Stimulated activated CD8-positive, alpha-beta memory T cell treated with anti-CD3 and anti-CD28 coated beads, Interleukin-4, amount 100 ng/mL, for 4 hours (primary cell): ENCODE measurements at regions not wholly inside any gene's neighbourhood (a gene's known extent, or its start where the extent isn't known, plus 50 kb on each side); places are given as distances from the start of the nearest gene placed in this dataset.

Source experiments
- DNase-seq, 2 donors: peaks; one replicate each; pipeline ENCODE4 v3.0.0-alpha.2; 2020; ENCODE audit warnings: low read depth in 2 of 2, low spot score in 1 of 2

DNA sequence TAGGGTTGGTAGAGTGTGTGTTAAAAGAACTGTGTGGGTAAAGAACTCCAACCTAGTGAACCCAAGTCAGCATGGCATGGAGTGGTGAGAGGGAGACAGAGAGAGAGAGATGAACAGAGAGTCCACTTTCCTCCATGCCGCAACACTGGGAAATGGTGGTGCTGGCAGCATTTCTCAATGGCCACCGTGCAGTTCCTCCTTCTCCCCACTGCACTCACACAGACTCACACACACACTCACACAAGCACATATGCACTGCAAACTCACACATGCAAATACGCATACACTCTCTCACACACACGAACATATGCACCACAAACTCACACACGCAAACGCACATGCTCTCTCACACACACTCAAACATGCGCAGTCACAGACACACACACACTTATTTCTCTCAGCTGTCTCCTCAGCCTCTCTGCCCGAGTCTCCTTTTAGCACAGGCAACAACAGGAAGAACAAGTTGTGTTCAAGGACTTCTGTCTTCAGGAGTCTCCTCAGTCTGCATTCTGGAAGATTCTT lies 66.5 kb upstream of the LY86 start:
- no peak for DNase-seq

DNA sequence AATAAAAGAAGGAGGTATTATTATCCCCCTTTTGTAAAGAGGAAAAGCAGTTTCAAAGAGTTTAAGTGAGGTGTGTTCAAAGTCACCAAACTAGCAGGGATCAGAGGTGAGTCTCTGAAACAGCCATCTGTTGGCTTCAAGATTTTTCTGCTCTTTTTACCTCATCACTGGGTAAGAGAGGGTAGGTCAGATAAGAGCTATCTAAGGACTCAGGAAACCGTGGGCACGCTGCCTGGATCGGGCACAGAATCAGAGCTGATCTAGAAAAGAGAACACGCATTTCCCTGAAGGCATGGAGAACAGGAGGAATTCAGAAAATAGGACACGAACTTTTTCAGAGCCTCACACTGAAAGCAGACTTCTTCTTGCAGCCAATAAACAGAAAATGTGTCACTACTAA lies 65.8 kb upstream of the LY86 start:
- DNase-seq = no peak

DNA sequence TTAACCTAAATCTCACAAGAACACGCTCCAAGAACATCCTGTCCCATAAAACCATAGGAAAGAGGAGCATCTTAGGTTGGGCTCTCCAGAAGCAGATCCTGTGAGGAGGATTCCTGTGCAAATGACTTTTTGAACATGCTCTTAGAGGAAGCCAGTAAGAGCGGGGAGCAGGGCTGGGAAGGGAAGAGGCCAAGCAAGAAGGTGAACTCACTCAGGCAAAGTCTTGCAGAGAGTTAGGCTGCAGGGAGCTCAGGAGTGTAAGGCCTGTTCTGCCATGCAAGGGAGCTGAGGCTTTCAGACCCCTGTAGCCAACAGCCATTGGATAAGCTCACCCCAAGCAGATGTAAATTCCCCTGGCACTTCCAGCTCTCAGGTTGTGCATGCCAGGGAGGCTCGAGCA lies 63.6 kb upstream of the LY86 start:
- DNase-seq = no peak

DNA sequence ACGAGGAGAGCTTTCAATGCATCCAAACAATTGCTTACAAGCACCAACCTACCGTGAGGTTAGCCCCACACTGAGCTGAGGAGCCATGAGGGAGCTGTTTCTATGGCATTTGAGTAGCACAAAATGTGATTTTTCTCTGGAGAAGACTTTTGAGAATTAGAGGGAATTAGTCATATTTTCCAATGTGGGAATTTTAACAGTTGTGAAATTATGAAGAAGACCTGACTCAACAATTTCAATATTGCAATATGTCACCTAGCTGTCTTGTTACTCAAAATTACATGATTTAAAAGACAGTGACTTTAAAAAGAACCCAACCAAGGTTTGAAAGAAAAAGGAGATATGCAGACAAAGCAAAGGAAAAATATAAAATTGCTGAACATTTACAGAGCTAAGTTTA lies 62.6 kb upstream of the LY86 start:
- DNase-seq = no peak

DNA sequence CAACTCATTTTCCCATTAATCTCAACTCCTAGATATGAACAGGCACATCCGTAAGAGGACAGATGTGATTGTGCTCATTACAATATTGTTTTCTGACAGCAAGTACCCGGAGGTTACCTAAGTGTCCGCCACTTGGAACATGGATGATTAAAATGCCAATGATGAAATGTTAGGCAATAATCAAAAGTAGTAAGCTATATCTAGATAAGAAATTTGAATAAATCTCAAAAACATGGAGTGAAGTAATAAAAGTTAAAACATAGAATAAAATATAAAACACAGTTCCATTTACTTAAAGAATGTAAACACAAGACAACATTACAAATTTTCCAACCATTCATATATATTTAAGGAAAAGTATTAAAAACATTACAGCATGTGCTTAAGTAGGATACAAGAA lies 59.2 kb upstream of the LY86 start:
- no peak for DNase-seq

DNA sequence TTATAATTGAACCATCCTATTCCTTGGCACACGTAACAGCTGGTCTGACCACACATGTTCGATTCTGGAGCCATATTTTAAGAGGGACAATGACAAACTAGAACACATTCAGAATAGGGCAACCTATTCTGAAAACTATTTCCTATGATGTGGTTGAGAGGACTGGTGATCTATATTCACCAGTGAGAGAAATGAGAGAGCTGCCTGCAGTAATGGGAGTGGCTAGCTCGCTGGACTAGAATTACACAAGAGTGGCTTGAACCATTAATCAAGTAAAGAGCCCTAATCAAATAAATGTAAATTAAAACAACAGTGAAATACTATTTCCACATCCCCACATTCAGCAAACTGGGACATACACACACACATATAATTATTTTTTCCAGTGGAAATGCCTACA lies 55.3 kb upstream of the LY86 start:
- DNase-seq = no peak

DNA sequence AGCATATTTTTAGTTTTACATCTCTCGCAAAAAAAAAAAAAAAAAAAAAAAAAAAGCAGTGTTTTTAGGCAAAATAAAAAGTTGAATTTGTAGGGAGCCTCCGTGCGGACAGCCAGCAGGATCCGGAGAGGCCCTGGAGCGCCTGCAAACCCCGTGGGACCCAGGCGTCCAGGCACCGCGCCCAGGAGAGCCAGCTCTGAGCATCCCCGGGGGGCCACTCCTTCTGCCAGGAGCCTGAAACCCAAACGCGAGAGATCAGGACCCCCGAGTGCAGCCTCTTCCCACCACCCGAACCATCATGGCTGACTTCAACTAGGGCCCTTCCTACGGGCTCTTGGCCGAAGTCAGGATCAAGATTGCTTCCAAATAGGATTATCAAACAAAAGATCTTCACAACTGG lies 54.1 kb upstream of the LY86 start:
- DNase-seq = no peak

DNA sequence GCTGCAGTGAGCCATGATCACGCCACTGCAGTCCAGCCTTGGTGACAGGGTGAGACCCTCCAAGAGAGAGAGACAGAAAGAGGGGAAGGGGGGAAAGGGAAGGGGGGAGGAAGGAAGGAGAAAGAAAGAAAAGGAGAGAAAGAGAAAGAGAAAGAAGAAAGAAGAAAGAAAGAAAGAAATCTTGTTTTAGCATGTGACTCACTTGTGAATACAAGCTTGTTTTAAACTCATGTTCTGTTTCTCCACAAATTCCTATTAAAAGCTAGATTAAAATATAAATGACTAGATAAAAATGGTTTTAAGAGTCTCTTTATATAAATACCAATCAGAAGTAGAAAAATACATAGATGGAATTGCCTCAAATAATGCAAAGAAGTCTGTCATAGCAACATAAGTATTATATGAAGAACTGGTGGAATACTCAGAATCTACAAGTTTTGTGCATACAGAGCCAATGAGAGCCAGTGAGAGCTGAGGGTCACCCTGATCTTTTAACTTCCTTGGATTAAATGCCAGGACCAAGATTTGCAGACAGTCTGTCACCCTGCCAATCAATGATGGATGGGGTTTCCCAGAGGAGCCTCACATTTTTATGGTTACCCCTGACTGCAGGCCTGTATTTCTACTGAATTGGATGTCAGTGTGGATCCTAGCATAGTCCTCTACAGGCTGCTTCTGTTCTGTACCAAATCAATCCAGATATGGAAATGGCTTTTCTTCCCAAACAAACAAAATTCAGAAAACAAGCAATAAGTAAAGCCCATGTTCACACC lies 50.8 kb upstream of the LY86 start:
- DNase-seq = no peak

DNA sequence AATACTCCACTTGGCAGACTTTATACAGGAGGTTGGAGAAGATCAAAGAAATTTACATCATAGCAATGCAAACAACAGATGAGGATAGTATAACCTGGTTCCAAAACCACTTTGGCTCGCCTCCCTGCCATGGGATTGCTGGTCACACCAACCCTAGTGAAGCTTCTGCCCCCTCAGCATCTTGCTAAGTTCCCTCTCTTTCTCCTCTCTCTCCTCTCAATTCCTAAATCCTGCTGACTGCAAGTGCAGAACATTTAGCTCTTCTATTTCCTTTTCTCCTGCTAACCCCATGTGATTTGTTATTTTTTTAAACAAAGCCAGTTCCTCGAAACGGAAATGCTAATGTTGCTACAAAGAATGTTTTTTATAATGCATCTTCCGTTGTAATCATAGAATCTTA lies 50.3 kb upstream of the LY86 start:
- DNase-seq = no peak
